Vagina (tissue), 2 donors: ENCODE measurements at regions not wholly inside any gene's neighbourhood (a gene's known extent, or its start where the extent isn't known, plus 50 kb on each side); places are given as distances from the start of the nearest gene placed in this dataset.

Experiments
- DNase-seq, 2 donors: peaks; one replicate each; pipeline ENCODE4 v3.0.0-alpha.2; 2017; ENCODE audit errors: extremely low spot score in 2 of 2
- H3K27ac ChIP-seq: fragments of 200-600 bp; sonication (generic); one replicate; pipeline ENCODE4 v1.5.1; 2019
- H3K27me3 ChIP-seq: fragments of 200-600 bp; sonication (generic); one replicate; pipeline ENCODE4 v1.5.1; 2019
- H3K36me3 ChIP-seq, 2 donors: fragments of 200-600 bp; sonication (generic); one replicate each; pipeline ENCODE4 v1.5.1; 2017 to 2019
- H3K4me1 ChIP-seq: fragments of 200-600 bp; sonication (generic); one replicate; pipeline ENCODE4 v1.5.1; 2019
- H3K4me3 ChIP-seq, 2 donors: fragments of 200-600 bp; sonication (generic); 1 replicate in 1 of 2; 2 replicates in 1 of 2; pipeline ENCODE4 v1.5.1; 2016 to 2019
- H3K9me3 ChIP-seq: fragments of 200-600 bp; sonication (generic); one replicate; pipeline ENCODE4 v1.5.1; 2019
- CTCF ChIP-seq, 3 experiments: fragments of 450-650 bp in 2 of 3; fragments of 200-600 bp in 1 of 3; sonication (generic) in 1 of 3; IDR thresholded peaks; one replicate each; pipeline ENCODE4 v1.5.1; 2017 to 2019; ENCODE audit warnings: antibody characterized with exemption in 3 of 3, mild to moderate bottlenecking in 2 of 3, moderate library complexity in 2 of 3
- POLR2A ChIP-seq, 2 donors: fragments of 450-650 bp; IDR thresholded peaks; one replicate each; pipeline ENCODE4 v1.6.1; 2017; ENCODE audit warnings: antibody characterized with exemption in 2 of 2, mild to moderate bottlenecking in 2 of 2, moderate library complexity in 2 of 2
- POLR2AphosphoS5 ChIP-seq, 2 donors: sonication (generic); formaldehyde crosslinking; IDR thresholded peaks; one replicate each; pipeline ENCODE4 v1.9.0; 2017; ENCODE audit warnings: antibody characterized with exemption in 2 of 2, mild to moderate bottlenecking in 2 of 2, low read depth in 1 of 2; ENCODE audit not compliant: insufficient read depth in 1 of 2
- intact Hi-C: fragments of 100-400 bp; cut with DNase I; formaldehyde crosslinking; loops from one replicate; pipeline ENCODE4 v1.15.1; 2023

- no peaks in the 10 kb centered on the region for H3K36me3 ChIP-seq
- H3K27ac ChIP-seq: no peak overlapping the region
- no peaks in the 10 kb centered on the region for H3K9me3 ChIP-seq
- intact Hi-C loops: loop anchor here (10.0 kb wide), 1 partner anchor 702 kb away; no protein-coding TSS in a partner anchor
- TF ChIP-seq CTCF (IDR thresholded peaks at IDR 0.05): no peak
- TF ChIP-seq POLR2AphosphoS5 (IDR thresholded peaks at IDR 0.05; ENCODE audit: insufficient read depth in 1 of 2, low read depth in 1 of 2): no peak
- TF ChIP-seq POLR2A (IDR thresholded peaks at IDR 0.05): no peak
- H3K27me3 ChIP-seq: no peaks in the 10 kb centered on the region
- no peak overlapping the region for H3K4me3 ChIP-seq
- no peak for DNase-seq
- H3K4me1 ChIP-seq: no peaks in the 10 kb centered on the region
Measured at GRCh38 chr4:94156826-94157225, 50.8 kb upstream of the SMARCAD1 start.
